Mesothelial cell of epicardium (in vitro differentiated cells): ENCODE measurements at regions not wholly inside any gene's neighbourhood (a gene's known extent, or its start where the extent isn't known, plus 50 kb on each side); places are given as distances from the start of the nearest gene placed in this dataset.

ENCODE experiments used
- DNase-seq, 2 experiments: peaks; one replicate each; pipeline ENCODE4 v3.0.0; 2021; ENCODE audit warnings: low spot score in 2 of 2; ENCODE audit not compliant: unreplicated experiment in 2 of 2
- H3K27ac Mint-ChIP-seq: 2 replicates; pipeline ENCODE4 v1.8.0; 2021; ENCODE audit warnings: mixed read lengths
- H3K27me3 Mint-ChIP-seq: 2 replicates; pipeline ENCODE4 v1.8.0; 2021; ENCODE audit warnings: low read depth, mixed read lengths
- H3K36me3 Mint-ChIP-seq: 2 replicates; pipeline ENCODE4 v1.8.0; 2021; ENCODE audit warnings: mixed read lengths
- H3K4me1 Mint-ChIP-seq: 2 replicates; pipeline ENCODE4 v1.8.0; 2021; ENCODE audit warnings: mixed read lengths
- H3K4me3 Mint-ChIP-seq: 2 replicates; pipeline ENCODE4 v1.8.0; 2021; ENCODE audit warnings: mild to moderate bottlenecking, moderate library complexity, mixed read lengths
- H3K9me3 Mint-ChIP-seq: 2 replicates; pipeline ENCODE4 v1.8.0; 2021; ENCODE audit warnings: mixed read lengths
- TF ChIP-seq, protein P1 (sequence below): fragments of 200-600 bp; sonication (generic); IDR thresholded peaks from one replicate; pipeline ENCODE4 v1.5.0; 2021; ENCODE audit warnings: antibody characterized with exemption; ENCODE audit not compliant: unreplicated experiment

- Mint-ChIP-seq H3K36me3 (no peaks in the 10 kb centered on the region), H3K4me3 (no peak overlapping the region), H3K9me3 (peaks cover 11% of the 10 kb centered on the region), H3K27ac (no peak overlapping the region), H3K27me3 (no peaks in the 10 kb centered on the region), H3K4me1 (no peaks in the 10 kb centered on the region)
- TF ChIP-seq, protein P1, sequence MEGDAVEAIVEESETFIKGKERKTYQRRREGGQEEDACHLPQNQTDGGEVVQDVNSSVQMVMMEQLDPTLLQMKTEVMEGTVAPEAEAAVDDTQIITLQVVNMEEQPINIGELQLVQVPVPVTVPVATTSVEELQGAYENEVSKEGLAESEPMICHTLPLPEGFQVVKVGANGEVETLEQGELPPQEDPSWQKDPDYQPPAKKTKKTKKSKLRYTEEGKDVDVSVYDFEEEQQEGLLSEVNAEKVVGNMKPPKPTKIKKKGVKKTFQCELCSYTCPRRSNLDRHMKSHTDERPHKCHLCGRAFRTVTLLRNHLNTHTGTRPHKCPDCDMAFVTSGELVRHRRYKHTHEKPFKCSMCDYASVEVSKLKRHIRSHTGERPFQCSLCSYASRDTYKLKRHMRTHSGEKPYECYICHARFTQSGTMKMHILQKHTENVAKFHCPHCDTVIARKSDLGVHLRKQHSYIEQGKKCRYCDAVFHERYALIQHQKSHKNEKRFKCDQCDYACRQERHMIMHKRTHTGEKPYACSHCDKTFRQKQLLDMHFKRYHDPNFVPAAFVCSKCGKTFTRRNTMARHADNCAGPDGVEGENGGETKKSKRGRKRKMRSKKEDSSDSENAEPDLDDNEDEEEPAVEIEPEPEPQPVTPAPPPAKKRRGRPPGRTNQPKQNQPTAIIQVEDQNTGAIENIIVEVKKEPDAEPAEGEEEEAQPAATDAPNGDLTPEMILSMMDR: no peak
- no peak for DNase-seq
These were observed 918.3 kb downstream of the ARAP2 start for GRCh38 chr4:35325908-35326453.

DNA sequence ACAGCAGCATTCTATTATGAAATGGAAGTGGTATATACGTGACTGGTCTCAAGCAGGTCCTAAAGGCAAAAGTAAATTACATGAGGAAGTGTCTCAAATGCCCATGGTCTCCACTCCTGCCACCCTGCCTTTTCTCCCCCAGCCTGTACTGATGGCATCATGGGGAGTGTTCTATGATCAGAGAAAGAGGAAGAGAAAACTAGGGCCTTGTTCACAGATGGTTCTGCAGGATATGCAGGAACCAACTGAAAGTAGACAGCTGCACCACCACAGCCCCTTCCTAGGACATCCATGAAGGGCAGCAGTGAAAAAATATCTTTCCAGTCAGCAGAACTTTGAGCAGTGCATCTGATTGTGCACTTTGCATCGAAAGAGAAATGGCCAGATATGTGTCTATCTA lies 901.5 kb downstream of the ARAP2 start:
- Mint-ChIP-seq H3K27ac (no peak overlapping the region), H3K4me1 (no peaks in the 10 kb centered on the region), H3K36me3 (no peaks in the 10 kb centered on the region), H3K4me3 (no peak overlapping the region), H3K9me3 (peaks cover 47% of the 10 kb centered on the region), H3K27me3 (no peaks in the 10 kb centered on the region)
- TF ChIP-seq, protein P1: no peak
- no peak for DNase-seq

GRCh38 chr4:35347276-35347675 lies 897.0 kb downstream of the ARAP2 start:
- Mint-ChIP-seq H3K9me3 (peaks cover 51% of the 10 kb centered on the region), H3K4me3 (no peak overlapping the region), H3K36me3 (peaks cover 9% of the 10 kb centered on the region), H3K27ac (no peak overlapping the region), H3K27me3 (no peaks in the 10 kb centered on the region), H3K4me1 (no peaks in the 10 kb centered on the region)
- TF ChIP-seq, protein P1: no peak
- DNase-seq: no peak

DNA sequence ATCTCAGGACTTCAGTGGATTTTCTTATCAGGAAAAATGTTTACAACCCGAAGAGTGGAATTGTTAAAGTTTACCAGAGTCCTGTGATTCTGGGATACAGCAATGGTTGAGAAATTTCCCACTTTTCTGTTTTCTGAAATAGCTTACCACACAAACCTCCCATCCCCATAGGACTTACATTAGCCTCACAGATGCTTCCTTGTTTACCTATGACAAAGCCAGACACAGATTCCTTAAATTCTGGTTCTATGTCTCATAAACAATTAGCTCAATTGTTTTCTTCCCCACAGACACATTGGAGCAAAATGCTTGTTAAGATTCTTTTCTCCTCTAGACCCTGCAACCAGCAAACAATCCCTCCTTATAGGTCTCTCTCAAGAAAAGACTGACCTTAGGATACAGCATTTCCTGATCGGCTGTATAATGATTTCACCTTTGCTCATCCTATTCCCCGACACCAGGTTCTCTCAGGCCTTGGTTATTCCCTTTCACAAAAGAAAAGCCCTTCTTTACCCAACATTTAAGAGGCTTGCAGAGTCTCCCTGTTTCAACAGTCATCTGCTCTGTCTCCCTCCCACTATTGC lies 886.2 kb downstream of the ARAP2 start:
- Mint-ChIP-seq H3K4me3 (peak overlapping the region; percentile 1), H3K27me3 (no peaks in the 10 kb centered on the region), H3K36me3 (no peaks in the 10 kb centered on the region), H3K4me1 (peaks cover 11% of the 10 kb centered on the region), H3K9me3 (peaks cover 39% of the 10 kb centered on the region), H3K27ac (peak overlapping the region; percentile 20)
- DNase-seq: no peak
- TF ChIP-seq, protein P1: no peak

DNA sequence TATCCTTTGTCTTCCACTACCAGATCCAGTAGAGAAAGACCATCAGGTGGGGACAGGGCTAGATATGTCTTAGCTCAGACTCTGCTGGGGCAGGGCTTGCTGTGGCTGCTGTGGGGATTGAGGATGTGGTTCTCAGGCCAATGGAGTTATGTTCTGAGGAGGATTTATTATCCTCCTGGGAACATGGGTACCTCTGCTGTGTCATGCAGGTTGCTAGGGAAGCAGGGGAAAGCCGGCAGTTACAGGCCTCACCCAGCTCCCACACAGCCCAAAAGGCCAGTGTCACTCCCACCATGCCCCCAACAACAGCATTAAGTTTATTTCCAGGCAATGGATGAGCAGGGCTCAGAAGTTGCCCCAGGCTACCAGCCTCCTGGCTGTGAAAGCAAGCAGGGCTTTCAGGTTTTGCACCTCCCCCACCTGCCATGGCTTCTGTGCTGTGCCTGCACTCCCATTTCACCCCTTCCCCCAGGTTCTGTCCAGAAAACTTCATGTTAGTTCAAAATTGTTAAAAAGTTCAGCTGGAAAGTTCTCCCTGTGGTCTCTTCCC lies 879.9 kb downstream of the ARAP2 start:
- Mint-ChIP-seq H3K9me3 (peaks cover 44% of the 10 kb centered on the region), H3K27ac (peak overlapping the region; percentile 73), H3K27me3 (no peaks in the 10 kb centered on the region), H3K36me3 (peaks cover 8% of the 10 kb centered on the region), H3K4me1 (peaks cover 10% of the 10 kb centered on the region), H3K4me3 (no peak overlapping the region)
- TF ChIP-seq, protein P1: no peak
- DNase-seq: no peak
